GM10266 (cell line): ENCODE measurements at regions not wholly inside any gene's neighbourhood (a gene's known extent, or its start where the extent isn't known, plus 50 kb on each side); places are given as distances from the start of the nearest gene placed in this dataset.

Experiments
- DNase-seq: peaks from one replicate; pipeline ENCODE4 v3.0.0; 2012; ENCODE audit errors: extremely low spot score
- CTCF ChIP-seq: IDR thresholded peaks from 2 replicates; pipeline ENCODE4 v1.5.1; 2012; ENCODE audit warnings: mild to moderate bottlenecking, low read depth; ENCODE audit not compliant: control insufficient read depth, insufficient read depth; ENCODE audit errors: missing control alignments

GRCh38 chr10:58896229-58896628, 280.2 kb upstream of the PHYHIPL start:
- no peak for TF ChIP-seq CTCF
- DNase-seq = no peak

- no peak for DNase-seq
- no peak for TF ChIP-seq CTCF
Measured at GRCh38 chr10:58897236-58897635, 279.2 kb upstream of the PHYHIPL start.

GRCh38 chr10:58897708-58898107, 278.7 kb upstream of the PHYHIPL start:
- TF ChIP-seq CTCF = no peak
- DNase-seq = no peak

GRCh38 chr10:58898854-58899573, 277.4 kb upstream of the PHYHIPL start:
- no peak for DNase-seq
- TF ChIP-seq CTCF = no peak

GRCh38 chr10:58901092-58901646, 275.3 kb upstream of the PHYHIPL start:
- no peak for DNase-seq
- no peak for TF ChIP-seq CTCF

- no peak for DNase-seq
- TF ChIP-seq CTCF = no peak
Measured at GRCh38 chr10:58903071-58903470, 273.4 kb upstream of the PHYHIPL start.

- DNase-seq = no peak
- TF ChIP-seq CTCF = no peak
Measured at GRCh38 chr10:58909881-58910280, 266.6 kb upstream of the PHYHIPL start.
